Hepatocyte (in vitro differentiated cells): ENCODE measurements at regions not wholly inside any gene's neighbourhood (a gene's known extent, or its start where the extent isn't known, plus 50 kb on each side); places are given as distances from the start of the nearest gene placed in this dataset.
"Not testable (repeated sequence)": the region's sequence is repeated elsewhere in the genome, so short reads cannot be mapped to it uniquely, and the experiment has no call there.

ENCODE experiments used
- DNase-seq: peaks from one replicate; pipeline ENCODE4 v3.0.0-alpha.2; 2016; ENCODE audit warnings: low spot score
- H2AFZ ChIP-seq: fragments of 200-600 bp; sonication (generic); 2 replicates; pipeline ENCODE4 v1.6.0; 2016; ENCODE audit warnings: antibody characterized with exemption, mild to moderate bottlenecking
- H3K27ac ChIP-seq: fragments of 200-600 bp; sonication (generic); 2 replicates; pipeline ENCODE4 v1.5.1; 2016; ENCODE audit warnings: mild to moderate bottlenecking
- H3K27me3 ChIP-seq: fragments of 200-600 bp; sonication (generic); 2 replicates; pipeline ENCODE4 v1.6.1; 2016
- H3K36me3 ChIP-seq: fragments of 200-600 bp; sonication (generic); replicated peaks from 2 replicates; pipeline ENCODE4 v1.5.1; 2016; ENCODE audit warnings: low read depth; ENCODE audit not compliant: insufficient read depth
- H3K4me1 ChIP-seq: fragments of 200-600 bp; sonication (generic); 2 replicates; pipeline ENCODE4 v1.5.1; 2016; ENCODE audit warnings: mild to moderate bottlenecking, moderate library complexity; ENCODE audit not compliant: insufficient read depth
- H3K4me2 ChIP-seq: fragments of 200-600 bp; sonication (generic); 2 replicates; pipeline ENCODE4 v1.6.0; 2016
- H3K4me3 ChIP-seq: fragments of 200-600 bp; sonication (generic); 2 replicates; pipeline ENCODE4 v1.5.1; 2016; ENCODE audit warnings: mild to moderate bottlenecking
- H3K79me2 ChIP-seq: fragments of 200-600 bp; sonication (generic); 2 replicates; pipeline ENCODE4 v1.6.0; 2017; ENCODE audit warnings: mild to moderate bottlenecking
- H3K9me2 ChIP-seq: fragments of 200-600 bp; sonication (generic); replicated peaks from 2 replicates; pipeline ENCODE4 v1.6.0; 2017; ENCODE audit warnings: mild to moderate bottlenecking; ENCODE audit not compliant: insufficient read depth
- H3K9me3 ChIP-seq: fragments of 200-600 bp; sonication (generic); 2 replicates; pipeline ENCODE4 v1.5.1; 2016; ENCODE audit warnings: low read depth, mild to moderate bottlenecking
- H4K20me1 ChIP-seq: fragments of 200-600 bp; sonication (generic); 2 replicates; pipeline ENCODE4 v1.6.0; 2016; ENCODE audit warnings: mild to moderate bottlenecking; ENCODE audit not compliant: insufficient read depth, poor library complexity, severe bottlenecking
- EZH2 ChIP-seq: fragments of 200-600 bp; sonication (generic); IDR thresholded peaks from 2 replicates; pipeline ENCODE4 v1.6.1; 2016; ENCODE audit warnings: antibody characterized with exemption, mild to moderate bottlenecking, borderline replicate concordance
- EZH2phosphoT487 ChIP-seq: fragments of 200-600 bp; sonication (generic); IDR thresholded peaks from one replicate; pipeline ENCODE4 v1.6.1; 2018; ENCODE audit warnings: antibody characterized with exemption, mild to moderate bottlenecking, low read depth, moderate library complexity; ENCODE audit not compliant: unreplicated experiment, severe bottlenecking
- WGBS: methylation state at CpG from one replicate; pipeline ENCODE4 v1.1.6; 2016; ENCODE audit warnings: low lambda C conversion rate; ENCODE audit errors: missing lambda C conversion rate; 5-methylcytosine and 5-hydroxymethylcytosine counted together
- TF ChIP-seq, protein P1 (sequence below): fragments of 200-600 bp; sonication (generic); IDR thresholded peaks from 2 replicates; pipeline ENCODE4 v1.5.1; 2016; ENCODE audit warnings: antibody characterized with exemption, mild to moderate bottlenecking; ENCODE audit not compliant: poor library complexity

DNA sequence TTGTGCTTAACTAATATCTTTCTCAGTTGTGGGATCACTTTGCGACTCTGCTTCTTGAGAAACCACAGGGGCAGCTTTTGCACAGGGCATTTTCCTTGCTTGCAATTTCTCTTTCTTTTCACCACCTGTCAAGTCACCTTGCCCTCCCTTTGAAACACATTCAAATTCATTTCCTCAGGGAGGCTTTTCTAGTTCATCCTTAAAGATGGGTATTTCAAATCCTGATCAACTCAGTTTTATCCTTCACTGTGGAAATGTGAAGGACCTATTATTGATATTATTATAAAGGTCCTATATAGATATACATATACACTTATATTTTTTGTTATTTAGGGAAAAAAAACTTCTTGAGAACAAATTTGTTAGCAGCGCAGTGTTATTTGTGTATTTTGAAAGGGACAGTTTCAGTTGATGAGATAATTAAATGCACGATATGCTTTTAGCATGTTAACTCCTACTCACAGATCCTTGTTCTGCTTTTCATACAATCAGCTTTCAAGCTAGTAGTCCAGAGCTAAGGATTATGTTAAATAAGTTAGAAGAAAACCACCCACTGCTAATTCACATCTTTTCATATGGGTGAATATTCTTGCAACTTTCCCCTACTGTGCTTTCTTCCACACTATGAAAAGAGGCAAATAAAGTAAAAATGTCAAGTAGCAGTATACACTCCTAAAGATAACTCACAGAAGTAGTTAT is 501.4 kb upstream of the RGS6 start:
- Histone ChIP-seq H3K9me3 (peaks cover 4% of the 10 kb centered on the region), H3K4me3 (no peak overlapping the region), H3K79me2 (peaks cover 66% of the 10 kb centered on the region), H3K9me2 (no peaks in the 10 kb centered on the region), H3K4me1 (no peaks in the 10 kb centered on the region), H3K36me3 (no peaks in the 10 kb centered on the region), H2AFZ (no peak overlapping the region), H3K27ac (no peak overlapping the region), H4K20me1 (no peaks in the 10 kb centered on the region), H3K27me3 (no peaks in the 10 kb centered on the region), H3K4me2 (no peak overlapping the region)
- TF ChIP-seq EZH2phosphoT487 (no peak), EZH2 (no peak)
- TF ChIP-seq, protein P1, sequence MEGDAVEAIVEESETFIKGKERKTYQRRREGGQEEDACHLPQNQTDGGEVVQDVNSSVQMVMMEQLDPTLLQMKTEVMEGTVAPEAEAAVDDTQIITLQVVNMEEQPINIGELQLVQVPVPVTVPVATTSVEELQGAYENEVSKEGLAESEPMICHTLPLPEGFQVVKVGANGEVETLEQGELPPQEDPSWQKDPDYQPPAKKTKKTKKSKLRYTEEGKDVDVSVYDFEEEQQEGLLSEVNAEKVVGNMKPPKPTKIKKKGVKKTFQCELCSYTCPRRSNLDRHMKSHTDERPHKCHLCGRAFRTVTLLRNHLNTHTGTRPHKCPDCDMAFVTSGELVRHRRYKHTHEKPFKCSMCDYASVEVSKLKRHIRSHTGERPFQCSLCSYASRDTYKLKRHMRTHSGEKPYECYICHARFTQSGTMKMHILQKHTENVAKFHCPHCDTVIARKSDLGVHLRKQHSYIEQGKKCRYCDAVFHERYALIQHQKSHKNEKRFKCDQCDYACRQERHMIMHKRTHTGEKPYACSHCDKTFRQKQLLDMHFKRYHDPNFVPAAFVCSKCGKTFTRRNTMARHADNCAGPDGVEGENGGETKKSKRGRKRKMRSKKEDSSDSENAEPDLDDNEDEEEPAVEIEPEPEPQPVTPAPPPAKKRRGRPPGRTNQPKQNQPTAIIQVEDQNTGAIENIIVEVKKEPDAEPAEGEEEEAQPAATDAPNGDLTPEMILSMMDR: no peak
- 87% methylated on average over 3 of the region's 3 CpGs for whole genome bisulfite sequencing
- DNase-seq: no peak

DNA sequence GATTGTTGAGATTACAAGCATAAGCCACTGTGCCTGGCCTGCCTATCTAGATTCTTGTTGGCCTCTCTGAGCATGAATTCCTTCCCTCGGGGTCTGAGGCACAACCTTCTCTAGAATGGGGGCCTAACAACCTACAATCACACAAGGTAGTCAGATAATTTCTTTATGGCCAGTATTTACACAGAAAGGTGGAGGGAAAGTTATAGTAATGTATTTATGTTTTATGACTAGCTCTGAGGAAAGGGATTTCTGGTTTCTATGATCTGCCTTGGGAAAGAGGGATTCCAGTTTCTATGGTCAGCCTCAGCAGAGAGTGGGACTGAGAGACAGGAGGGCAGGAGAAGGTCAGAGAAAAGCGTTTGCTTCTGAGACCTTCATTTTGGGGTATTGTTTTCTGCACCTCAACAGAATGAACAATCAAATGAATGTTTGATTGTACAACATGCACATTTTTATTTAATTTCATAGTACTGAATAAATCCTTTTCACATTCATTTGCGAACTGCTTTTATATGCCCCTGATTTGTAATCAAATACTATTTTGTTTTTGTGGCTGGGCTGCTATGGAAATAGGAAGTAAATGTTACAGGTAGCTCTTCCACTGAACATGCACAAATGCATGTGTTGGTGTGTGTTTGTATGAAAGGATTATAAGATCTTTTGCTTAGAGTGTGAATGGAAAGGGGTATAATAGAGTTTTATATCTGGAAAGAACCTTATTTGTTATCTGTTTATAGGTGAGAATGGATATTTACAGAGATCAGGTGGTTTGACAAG is 499.7 kb upstream of the RGS6 start:
- TF ChIP-seq, protein P1: no peak
- TF ChIP-seq EZH2phosphoT487 (no peak), EZH2 (no peak)
- WGBS: 65% methylated on average over 3 of the region's 3 CpGs

DNA sequence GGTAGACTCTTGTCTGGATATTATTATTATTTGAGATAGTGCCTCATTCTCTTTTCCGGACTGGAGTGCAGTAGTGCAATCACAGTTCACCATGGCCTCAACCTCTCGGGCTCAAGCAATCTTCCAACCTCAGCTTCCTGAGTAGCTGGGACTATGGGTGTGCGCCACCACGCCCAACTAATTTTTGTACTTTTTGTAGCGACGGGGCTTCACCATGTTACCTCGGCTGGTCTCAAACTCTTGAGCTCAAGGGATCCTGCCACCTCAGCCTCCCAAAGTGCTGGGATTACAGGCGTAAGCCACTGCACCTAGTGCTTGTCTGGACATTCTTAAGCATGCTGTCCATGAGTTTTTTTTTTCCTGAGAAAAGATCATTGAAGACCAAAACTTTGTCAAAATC is 498.9 kb upstream of the RGS6 start:
- TF ChIP-seq EZH2phosphoT487 (no peak), EZH2 (no peak)
- TF ChIP-seq, protein P1: no peak
- Histone ChIP-seq H3K27ac (peak overlapping the region; percentile 38), H3K9me2 (no peaks in the 10 kb centered on the region), H2AFZ (no peak overlapping the region), H3K79me2 (peaks cover 65% of the 10 kb centered on the region), H3K4me1 (no peaks in the 10 kb centered on the region), H3K9me3 (no peaks in the 10 kb centered on the region), H3K27me3 (no peaks in the 10 kb centered on the region), H4K20me1 (no peaks in the 10 kb centered on the region), H3K4me2 (no peak overlapping the region), H3K4me3 (no peak overlapping the region), H3K36me3 (no peaks in the 10 kb centered on the region)
- no peak for DNase-seq
- WGBS: 90% methylated on average over 8 of the region's 8 CpGs

More for the DNA sequence above, 499.7 kb upstream of the RGS6 start:
- Histone ChIP-seq H3K4me2 (no peak overlapping the region), H3K4me1 (no peaks in the 10 kb centered on the region), H3K9me2 (no peaks in the 10 kb centered on the region), H3K27me3 (no peaks in the 10 kb centered on the region), H3K4me3 (no peak overlapping the region), H3K79me2 (peaks cover 65% of the 10 kb centered on the region), H4K20me1 (no peaks in the 10 kb centered on the region), H3K36me3 (no peaks in the 10 kb centered on the region), H2AFZ (no peak overlapping the region), H3K27ac (peak overlapping the region; percentile 38), H3K9me3 (peaks cover under 1% of the 10 kb centered on the region)
- no peak for DNase-seq

DNA sequence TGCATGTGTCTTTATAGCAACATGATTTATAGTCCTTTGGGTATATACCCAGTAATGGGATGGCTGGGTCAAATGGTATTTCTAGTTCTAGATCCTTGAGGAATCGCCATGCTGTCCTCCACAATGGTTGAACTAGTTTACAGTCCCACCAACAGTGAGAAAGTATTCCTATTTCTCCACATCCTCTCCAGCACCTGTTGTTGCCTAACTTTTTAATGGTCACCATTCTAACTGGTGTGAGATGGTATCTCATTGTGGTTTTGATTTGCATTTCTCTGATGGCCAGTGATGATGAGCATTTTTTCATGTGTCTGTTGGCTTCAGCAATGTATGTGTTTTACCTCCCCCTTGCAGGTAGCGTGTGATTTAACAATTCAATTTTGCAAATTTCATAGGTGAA is 496.6 kb upstream of the RGS6 start:
- not testable (repeated sequence) for H4K20me1 ChIP-seq, DNase-seq, H3K4me2 ChIP-seq, H3K9me3 ChIP-seq, H3K27me3 ChIP-seq, H3K36me3 ChIP-seq, H3K4me3 ChIP-seq, H3K4me1 ChIP-seq, H3K27ac ChIP-seq, H2AFZ ChIP-seq, H3K9me2 ChIP-seq
- peaks cover 59% of the 10 kb centered on the region for H3K79me2 ChIP-seq
- WGBS: 96% methylated on average over 2 of the region's 2 CpGs
